ENCODE measurements at regions not wholly inside any gene's neighbourhood (a gene's known extent, or its start where the extent isn't known, plus 50 kb on each side); places are given as distances from the start of the nearest gene placed in this dataset.

DNA sequence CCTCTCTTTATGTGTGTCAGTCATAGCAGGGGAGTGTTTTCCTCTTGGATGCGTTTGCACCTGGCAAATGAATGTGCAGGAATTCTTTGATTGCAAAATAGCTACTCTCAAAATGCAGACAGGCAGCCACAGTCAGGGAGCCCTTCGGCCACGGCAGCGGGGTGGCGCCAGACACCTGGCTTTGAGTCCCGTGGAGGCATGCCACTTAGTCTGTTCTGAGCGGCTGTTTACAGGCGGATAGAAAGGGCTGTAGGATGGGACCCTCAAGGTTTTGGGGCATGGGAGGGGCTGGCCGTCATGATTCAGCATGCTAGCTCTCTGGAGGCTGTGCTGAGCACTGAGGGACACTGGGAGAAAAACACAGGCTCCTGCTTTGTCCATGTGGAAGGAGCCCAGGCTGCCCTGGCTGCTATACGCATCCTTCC is 117.1 kb downstream of the SLC25A47 start:
- peak in 4 of 6 experiments; percentile 18 to 62 (median 28) for DNase-seq

DNA sequence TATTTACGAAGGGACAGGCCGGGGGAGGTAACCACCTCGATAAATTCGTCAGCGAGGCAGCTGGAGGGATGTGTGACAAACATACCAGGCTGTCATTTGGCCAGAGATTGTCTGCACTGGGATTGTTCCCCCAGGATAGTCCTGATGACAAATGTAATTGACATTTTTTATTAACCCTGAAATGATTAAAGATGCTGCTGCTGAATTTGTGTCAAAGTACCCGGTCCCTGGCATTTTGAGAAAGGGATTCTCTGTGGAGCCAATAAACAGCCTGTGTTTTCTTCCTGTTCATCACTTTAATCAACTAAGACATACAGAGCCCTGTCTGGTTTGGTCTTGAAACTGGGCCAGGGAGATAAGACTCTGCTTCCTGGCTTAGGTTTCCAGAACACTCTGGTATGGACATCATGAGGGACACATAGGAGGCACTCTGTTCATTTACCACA is 117.6 kb downstream of the SLC25A47 start:
- no peak for DNase-seq

DNA sequence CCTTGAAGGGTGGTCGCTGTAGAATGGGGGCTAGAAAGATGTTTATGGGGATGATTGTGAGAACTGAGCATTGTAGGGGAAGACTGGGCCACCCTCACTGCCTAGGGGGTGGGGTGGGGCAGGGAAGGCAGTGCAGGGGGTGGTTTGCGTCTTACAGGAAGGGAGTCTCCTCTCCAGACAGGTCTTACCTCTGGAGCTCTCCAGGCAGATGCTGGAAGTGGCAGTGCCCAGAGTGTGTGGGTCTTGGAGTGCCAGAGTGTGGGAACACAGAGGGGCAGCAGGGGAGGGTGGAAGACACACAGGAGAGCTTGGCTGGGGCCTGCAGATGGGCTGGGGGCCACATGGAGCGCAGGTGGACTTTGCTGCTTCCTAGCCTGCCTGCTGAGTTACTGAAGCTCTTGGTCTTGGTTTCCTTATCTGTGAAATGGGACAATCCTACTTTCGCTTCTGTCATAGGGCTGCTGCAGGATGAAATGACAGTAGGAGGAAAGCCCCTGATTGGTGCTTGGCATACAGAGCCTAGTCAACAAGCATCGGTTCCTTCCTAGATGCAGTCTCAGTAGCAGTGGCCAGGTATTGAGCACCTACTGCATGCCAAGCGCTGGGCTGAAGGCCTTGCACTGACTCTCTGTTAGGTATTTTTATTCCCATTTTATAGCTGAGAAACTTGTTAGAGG is 118.3 kb downstream of the SLC25A47 start:
- no peak for DNase-seq

DNA sequence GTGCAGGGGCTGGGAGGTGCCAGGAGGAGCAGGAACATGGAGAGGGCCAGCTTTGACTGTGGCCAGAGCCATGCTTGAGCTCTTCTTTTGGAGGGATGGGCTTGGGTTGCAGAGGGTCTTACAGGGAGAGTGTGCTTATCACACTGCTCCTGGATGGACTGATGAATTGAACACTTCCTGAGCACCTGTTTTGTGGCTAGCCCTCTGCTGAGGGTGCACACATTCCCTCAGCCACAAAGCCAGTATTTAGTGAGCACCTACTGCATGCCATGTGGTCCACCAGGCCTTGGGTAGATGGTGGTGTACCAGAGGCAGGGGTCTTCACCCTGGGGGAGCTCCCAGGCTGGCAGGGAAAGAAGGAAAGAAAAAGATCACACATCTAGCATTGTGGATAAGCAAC is 118.9 kb downstream of the SLC25A47 start:
- DNase-seq, result no peak

DNA sequence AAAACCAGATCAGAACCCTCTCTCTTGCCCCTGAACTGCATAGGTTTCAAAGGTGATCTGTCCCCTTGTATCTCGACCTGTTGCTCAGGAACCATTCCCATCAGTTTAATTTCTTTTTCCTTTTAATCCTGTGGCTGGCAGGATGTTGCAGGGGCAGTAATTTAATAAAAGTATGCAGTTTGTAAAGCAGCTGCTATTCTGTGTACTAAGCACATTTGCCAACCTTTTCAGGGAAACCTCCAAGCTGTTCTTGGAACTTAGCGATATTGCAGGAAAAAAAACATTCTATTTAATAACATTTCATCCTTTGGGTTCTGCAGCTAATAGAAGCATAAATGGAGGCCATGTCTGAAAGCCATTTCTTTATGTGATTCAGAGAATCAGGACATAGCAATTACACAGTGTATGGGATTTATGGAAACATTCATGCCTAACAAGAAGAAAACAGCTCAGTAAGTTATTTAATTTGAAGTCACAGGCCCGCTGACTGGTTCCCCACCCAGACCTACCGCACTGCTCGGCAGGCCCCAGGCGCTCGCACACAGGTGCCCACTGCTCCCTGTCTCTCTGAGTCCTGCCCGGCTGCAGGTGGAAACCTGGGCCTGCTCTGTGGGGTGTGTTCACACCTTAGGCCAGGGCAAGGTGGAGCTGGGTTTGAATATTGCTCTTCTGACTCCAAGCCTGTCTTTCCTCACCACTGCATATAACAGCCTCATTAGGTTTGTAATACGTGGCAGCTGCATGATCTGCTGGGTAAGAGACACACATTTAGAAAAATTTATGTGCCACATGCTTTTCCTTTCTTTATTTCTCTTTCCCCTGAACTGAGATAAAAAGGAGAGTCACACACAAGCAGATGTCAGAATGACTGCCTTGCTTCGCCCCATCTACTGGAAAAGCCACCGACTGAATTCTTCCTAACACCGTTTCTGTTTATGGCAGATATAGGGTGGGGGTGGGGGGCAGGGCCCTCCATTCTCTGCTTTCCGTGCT is 119.7 kb downstream of the SLC25A47 start:
- DNase-seq, result no peak

DNA sequence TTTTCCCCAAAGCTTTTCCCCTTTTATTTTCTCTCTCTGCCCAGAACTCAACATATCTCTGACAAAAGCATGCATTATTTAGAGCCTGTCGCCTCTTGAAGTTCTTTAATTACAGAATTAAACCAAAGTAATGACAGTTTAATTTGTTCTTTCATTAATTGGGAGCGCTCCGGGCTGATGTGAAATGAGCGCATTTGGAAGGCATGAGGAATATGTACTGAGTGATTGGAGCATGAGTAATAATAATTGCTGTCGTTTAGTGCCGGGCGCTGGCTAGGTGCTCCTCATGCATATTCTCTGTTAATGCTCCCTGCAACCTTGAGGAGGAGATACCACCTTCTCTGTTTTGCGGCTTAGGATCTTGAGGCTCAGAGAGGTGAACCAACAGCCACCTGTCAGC is 120.5 kb downstream of the SLC25A47 start:
- DNase-seq, result no peak

DNA sequence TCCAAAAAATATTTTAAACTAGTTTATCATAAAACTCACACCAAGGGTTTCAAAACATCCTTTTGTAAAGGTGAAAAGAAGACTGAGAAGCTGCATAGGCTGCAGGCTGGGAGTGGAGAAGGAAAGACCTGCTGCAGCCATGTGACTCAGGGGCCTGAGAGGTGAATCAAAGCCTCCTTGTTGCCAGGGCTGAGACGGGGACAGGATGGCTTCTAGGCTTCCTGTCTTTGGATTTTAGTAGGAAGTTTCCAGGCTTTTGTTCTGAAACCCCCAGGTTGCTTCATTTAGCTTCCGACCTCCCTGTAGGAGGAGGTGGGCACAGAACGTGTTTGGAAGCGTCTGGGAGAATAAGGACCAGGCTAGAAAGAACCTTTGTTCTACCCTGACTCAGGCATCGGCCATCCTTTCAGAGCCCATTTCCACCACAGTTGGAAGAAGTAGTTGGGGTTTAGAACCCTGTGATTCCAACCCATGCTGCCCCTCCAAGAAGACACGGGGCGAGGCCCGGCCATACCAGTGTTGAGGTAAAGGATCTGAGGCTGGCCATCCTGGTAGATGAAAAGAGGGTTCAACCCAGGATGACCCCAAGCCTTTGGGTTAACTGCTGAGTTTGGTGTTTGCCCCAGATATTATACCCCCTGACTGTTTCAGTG is 122.4 kb downstream of the SLC25A47 start:
- DNase-seq, result no peak

DNA sequence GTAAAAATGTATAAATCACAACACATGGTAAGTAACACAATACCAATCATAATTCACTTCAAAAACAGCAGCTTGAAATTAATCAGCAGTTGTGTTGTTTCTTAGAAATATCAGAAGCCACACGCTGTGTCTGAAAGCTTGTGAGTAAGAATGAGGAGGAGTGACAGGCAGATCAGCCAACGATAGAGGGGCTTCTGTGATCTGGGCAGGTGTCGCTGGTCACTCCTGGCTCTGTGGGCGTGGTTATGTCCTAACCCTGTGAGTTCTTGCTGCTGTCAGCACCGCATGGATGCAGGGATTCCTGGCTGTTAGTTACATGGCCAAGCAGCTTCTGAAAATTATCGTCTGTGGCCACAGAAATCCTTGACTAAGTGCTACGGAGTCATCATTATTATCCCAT is 123.4 kb downstream of the SLC25A47 start:
- DNase-seq, result no peak

DNA sequence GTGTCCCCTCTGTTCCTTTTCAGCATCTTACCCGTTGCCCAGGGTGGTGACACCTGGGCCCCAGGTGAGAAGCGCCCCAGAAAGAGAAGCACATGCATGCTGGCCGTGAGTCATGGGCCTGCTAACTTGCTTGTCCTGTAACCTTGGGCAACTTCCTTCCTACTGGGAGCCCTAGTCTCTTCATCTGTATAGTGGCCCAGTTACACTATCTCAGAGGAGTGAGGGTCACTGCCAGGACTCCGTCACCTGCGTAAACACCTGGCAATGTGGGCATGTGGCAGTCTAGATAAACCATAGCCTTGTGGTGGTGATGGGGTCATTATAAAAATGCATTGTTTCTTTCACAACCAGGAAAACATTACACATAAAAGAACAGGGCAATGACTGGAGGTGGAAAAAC is 125.2 kb downstream of the SLC25A47 start:
- no peak for DNase-seq

DNA sequence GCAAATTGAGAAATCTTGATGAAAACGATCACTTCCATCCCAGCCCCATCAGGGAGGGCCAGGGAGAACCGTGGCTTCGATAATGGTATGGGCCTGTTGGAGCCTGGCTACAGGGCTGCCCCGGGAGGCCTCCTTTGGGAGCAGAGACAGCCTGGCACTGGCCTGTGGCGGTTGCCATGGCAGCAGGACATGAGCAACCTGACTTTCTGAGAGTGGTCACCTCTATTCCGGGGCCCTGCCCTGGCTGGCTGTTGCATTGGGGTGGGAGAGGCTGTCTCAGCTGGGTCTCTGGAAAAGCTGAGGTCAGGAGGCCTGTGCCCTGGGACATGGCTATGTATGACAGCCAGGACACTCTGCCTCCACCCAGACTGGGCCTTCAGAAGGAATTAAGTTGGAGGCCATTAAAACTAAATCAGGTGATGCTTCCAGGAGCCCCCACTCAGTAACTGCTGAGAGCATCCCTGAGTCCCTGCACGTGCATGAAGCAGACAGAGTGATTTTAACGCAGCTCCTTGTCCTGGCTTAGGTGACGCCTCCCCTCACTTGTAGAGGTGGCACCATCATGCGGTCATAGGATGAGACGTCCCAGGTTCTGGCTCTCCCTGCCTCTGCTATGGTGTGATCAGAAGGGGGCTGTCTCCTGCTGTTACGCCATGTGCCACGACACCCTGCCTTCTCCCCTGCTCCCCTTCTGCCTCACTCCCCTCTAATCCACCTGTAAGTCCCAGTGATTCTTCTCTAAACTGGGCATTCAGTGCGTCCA is 126.3 kb downstream of the SLC25A47 start:
- no peak for DNase-seq

DNA sequence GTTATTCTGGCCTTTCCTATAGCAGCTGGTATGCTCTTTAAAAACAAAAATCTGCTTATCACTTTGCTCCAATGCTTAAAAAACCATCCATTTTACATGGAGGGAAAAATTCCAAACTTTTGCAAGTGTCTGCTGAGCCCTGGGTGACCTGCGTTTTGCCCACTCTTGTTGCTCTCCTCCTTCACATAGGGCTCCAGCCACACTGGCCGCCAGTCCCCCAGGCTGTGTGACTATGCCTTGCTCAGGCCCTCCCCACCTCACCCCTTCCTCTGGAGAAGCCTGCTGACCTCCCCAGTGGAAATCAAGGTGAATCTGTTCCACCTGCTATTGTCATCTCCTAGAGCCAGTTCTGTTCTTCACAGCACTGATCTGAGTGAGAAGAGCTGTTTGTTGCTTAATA is 126.9 kb downstream of the SLC25A47 start:
- DNase-seq, result no peak

DNA sequence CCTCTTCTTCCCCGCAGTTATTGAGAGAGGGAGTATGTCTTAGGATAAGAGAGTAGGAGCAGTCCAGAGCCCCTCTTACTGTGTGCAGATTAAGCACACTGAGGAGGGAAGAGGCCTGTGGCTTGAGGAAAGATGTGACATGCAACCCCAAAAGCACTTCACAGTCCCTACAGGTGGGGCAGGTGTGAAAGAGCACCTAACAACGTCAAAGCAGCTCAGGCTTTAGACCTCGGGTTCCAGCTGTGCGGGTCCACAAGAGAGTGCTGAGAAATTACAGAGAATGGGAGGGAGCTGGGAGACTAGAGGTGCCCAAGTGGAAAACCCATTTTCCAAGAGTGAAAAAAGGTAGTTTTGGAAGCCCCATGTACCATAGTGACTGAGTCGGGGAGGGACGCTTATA is 127.6 kb downstream of the SLC25A47 start:
- no peak for DNase-seq

DNA sequence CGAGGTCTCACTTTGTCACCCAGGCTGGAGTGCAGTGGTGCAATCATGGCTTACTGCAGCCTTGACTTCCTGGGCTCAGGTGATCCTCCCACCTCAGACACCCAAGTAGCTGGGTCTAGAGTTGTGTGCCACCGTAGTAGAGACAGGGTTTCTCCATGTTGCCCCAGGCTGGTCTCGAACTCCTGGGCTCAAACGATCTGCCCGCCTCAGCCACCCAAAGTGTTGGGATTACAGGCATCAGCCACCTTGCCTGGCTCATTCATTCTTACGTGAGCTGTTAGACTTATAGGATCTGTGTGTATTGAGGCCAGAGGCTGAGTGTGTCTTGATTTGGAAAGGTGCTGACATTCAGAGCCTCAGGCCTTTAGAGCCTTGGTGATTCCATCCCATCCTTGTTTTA is 128.1 kb downstream of the SLC25A47 start:
- no peak for DNase-seq

DNA sequence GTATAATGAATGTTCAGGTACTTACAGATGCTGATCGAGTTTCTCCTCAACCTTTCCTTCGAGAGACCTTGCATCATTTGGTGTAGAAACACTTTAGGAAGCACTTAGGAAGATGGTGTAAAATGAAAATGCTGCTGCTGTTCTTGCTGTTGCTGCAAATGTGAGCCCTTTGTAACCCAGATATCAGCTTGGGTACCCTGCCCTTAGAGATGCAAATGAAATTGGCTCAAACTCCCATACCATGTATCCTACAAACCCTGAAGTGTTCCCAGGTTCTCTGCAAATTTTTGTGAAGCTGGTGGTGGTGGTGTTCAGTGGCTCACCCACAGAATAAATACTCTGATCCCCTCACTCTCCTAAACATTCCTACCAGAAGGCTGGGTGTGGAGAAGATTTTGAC is 130.8 kb downstream of the SLC25A47 start:
- DNase-seq, result no peak

DNA sequence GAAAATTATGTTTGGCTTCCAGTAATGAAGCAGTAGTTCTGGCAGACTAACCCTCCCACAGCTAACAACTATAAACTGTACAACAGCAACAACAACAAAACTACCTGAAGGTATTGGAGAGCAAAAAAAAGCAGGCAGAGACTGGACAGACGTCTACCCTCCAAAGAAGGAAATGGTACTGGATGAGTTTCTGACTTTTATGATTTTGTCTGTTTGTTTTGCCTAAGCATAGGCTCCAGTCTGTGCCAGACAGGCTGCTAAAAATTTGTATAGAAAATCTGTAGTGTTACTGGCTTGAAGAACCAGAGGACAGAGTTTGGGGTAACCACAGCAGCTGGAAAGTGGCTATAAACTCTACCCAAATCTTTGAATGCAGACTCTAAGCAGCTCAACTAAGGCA is 131.3 kb downstream of the SLC25A47 start:
- no peak for DNase-seq

DNA sequence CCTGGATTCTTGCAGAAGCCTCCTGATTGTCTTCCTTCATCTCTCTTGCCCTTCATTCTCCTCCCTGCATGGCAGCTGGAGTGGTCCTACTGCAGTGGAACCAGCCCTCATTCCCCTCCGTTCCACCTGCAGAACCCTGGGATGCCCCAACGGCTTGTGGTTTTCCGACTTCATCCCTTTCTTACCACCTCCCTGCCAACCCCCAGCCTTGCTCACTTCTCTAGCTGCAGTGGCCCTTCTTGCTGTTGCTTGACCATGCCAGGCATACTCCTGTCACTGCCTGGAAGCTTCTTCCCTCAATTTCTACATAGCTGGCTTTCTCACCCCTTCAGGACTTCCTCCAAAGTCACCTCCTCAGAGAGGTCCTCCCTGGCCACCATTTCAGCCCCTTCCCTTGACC is 123.3 kb downstream of the BEGAIN start:
- no peak for DNase-seq

DNA sequence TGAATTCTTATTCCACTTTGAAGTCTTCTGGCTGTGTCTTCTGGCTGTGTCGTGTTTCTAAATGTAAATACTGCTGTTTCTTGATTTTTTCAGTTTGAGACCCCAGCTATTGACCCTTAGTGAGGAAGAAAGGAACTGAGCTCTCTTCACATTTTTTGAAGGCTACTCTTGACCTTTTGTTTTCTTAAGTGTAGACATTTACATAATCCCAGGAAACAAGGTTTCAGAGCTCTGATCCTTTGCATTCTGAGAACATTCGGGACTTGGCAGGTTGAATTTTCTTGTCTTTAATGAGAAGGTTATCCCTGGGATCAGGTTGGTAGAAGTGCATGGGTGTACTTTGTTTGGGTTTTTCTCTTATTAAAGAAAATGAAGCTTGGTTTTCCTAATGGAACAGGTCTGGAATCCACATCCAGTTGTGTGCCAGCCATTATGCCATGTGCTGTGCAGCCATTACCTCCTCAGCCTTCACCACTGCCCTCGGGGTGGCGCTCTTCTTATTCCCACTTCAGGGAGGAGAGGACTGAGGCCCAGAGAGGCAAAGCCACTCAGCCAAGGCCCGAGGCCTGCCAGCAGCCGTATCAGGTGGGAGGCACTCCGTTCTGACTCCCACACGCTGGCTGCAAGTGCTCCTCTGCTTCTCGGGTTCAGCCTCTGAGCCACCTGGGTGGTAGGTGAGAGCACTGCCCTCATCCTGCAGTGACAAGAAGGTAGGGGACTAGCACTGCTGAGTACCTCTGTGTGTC is 120.9 kb downstream of the BEGAIN start:
- no peak for DNase-seq

DNA sequence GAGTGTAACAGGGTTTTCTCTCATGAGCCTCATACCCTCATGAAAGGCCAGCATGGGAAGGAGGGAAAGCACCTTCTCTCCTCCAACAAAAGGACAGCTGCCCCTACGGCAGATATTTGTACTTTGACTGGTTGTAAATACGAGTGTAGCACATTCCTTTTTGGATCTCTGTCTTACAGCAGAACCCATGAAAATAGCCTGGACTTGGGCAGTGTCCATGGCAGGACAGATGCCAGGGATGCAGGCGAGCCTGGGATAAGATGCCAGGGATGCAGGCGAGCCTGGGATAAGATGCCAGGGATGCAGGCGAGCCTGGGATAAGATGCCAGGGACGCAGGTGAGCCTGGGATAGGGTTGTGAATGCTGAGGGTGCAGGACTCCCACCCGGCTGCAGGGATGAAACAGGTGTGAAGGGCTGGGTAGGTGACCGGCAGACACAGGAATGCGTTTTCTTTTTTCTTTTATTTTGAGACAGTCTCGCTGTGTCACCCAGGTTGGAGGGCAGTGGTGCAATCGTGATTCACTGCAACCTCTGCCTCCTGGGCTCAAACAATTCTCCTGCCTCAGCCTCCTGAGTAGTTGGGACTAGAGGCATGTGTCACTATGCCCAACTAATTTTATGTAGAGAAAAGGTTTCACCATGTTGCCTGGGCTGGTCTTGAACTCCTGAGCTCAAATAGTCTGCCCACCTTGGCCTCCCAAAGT is 120.0 kb downstream of the BEGAIN start:
- no peak for DNase-seq

DNA sequence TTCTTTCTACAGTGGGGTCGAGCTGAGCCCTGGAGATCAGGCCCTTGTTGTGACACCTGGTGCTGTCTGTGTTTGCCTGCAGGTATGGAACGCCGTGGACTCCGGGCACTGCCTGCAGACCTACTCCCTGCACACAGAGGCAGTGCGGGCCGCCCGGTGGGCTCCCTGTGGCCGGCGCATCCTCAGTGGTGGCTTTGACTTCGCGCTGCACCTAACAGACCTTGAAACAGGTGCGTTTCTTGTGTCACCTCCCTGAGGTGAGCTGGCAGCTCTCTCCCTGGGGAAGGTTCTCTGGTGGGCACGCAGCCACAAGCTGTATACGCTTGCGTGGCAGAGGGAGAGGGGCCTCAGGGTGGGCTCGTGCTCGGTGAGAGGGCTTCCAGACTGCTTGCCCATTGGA is 119.3 kb downstream of the BEGAIN start:
- DNase-seq, result no peak

DNA sequence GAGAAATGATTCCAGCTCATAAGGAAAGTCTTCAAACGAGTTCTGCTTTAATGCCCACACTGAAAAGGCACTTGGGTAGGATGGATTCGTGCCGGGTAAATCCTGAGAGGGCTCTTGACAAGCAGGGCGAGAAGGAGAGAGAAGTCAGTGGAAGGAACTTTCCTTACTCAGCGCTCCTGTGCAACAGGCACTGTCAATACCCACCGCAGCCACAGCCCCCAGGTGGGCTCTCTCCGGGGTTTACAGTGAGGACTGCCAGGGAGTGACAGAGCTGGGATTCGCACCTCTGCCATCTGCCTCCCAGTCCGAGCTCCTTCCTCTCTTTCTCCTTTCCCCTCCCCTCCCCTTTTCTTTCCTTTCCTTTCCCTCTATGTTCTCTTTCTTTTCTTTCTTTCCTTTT is 118.7 kb downstream of the BEGAIN start:
- DNase-seq, result no peak

Measured in stimulated activated naive CD4-positive, alpha-beta T cell (primary cell).